SJSA1 (cell line): ENCODE measurements at regions not wholly inside any gene's neighbourhood (a gene's known extent, or its start where the extent isn't known, plus 50 kb on each side); places are given as distances from the start of the nearest gene placed in this dataset.
A peak's percentile ranks its signal among the peaks of the same experiment; 100 is the strongest.

Experiments
- DNase-seq, 2 experiments: peaks; one replicate each; pipeline ENCODE4 v3.0.0-alpha.2; 2015 to 2020; ENCODE audit warnings: low spot score in 2 of 2, low read depth in 1 of 2
- H3K27ac ChIP-seq: fragments of 250-450 bp; sonication (Bioruptor Pico); 2 replicates; pipeline ENCODE4 v1.5.1; 2020; ENCODE audit warnings: mild to moderate bottlenecking, moderate library complexity
- H3K27me3 ChIP-seq: fragments of 250-450 bp; sonication (Bioruptor Pico); replicated peaks from 2 replicates; pipeline ENCODE4 v1.5.1; 2020; ENCODE audit warnings: mild to moderate bottlenecking, moderate library complexity
- H3K36me3 ChIP-seq: fragments of 250-450 bp; sonication (Bioruptor Pico); 2 replicates; pipeline ENCODE4 v1.5.1; 2020; ENCODE audit warnings: mild to moderate bottlenecking
- H3K4me1 ChIP-seq: fragments of 250-450 bp; sonication (Bioruptor Pico); replicated peaks from 2 replicates; pipeline ENCODE4 v1.6.1; 2021; ENCODE audit warnings: mild to moderate bottlenecking
- H3K4me3 ChIP-seq: fragments of 250-450 bp; sonication (Bioruptor Pico); 2 replicates; pipeline ENCODE4 v1.5.1; 2020; ENCODE audit warnings: mild to moderate bottlenecking
- H3K9me3 ChIP-seq: fragments of 250-450 bp; sonication (Bioruptor Pico); replicated peaks from 2 replicates; pipeline ENCODE4 v1.5.1; 2020; ENCODE audit warnings: mild to moderate bottlenecking

GRCh38 chr2:239762106-239762505, 263.0 kb downstream of the NDUFA10 start:
- Histone ChIP-seq H3K4me3 (no peak overlapping the region), H3K27ac (no peak overlapping the region), H3K9me3 (no peaks in the 10 kb centered on the region), H3K27me3 (no peaks in the 10 kb centered on the region), H3K36me3 (no peaks in the 10 kb centered on the region), H3K4me1 (peaks cover 20% of the 10 kb centered on the region)
- no peak for DNase-seq

- Histone ChIP-seq H3K9me3 (no peaks in the 10 kb centered on the region), H3K4me3 (no peak overlapping the region), H3K27ac (no peak overlapping the region)
Observed at GRCh38 chr2:239760596-239760995, 264.5 kb downstream of the NDUFA10 start.

GRCh38 chr2:239758279-239758877, 266.8 kb downstream of the NDUFA10 start:
- H3K4me1 ChIP-seq = peaks cover 29% of the 10 kb centered on the region
- H3K27me3 ChIP-seq = no peaks in the 10 kb centered on the region
- peak overlapping the region; percentile 84 for H3K27ac ChIP-seq
- peak; percentile 82 to 91 for DNase-seq
- no peaks in the 10 kb centered on the region for H3K9me3 ChIP-seq
- H3K4me3 ChIP-seq = peak overlapping the region; percentile 14; the same call in 1 of the 2 replicates
- H3K36me3 ChIP-seq = no peaks in the 10 kb centered on the region

More at GRCh38 chr2:239760596-239760995, 264.5 kb downstream of the NDUFA10 start:
- H3K27me3 ChIP-seq = no peaks in the 10 kb centered on the region
- H3K4me1 ChIP-seq = peaks cover 28% of the 10 kb centered on the region
- DNase-seq = no peak
- H3K36me3 ChIP-seq = no peaks in the 10 kb centered on the region

- DNase-seq = peak in 1 of 2 experiments; percentile 39
- no peak overlapping the region for H3K4me3 ChIP-seq
Observed at GRCh38 chr2:239756790-239757760, 268.1 kb downstream of the NDUFA10 start.

GRCh38 chr2:239756031-239756789, 268.9 kb downstream of the NDUFA10 start:
- H3K36me3 ChIP-seq = no peaks in the 10 kb centered on the region
- H3K4me1 ChIP-seq = peaks cover 48% of the 10 kb centered on the region
- H3K27me3 ChIP-seq = no peaks in the 10 kb centered on the region
- no peaks in the 10 kb centered on the region for H3K9me3 ChIP-seq
- H3K27ac ChIP-seq = no peak overlapping the region
- no peak for DNase-seq
- H3K4me3 ChIP-seq = no peak overlapping the region

More at GRCh38 chr2:239756790-239757760, 268.1 kb downstream of the NDUFA10 start:
- H3K4me1 ChIP-seq = peaks cover 40% of the 10 kb centered on the region
- H3K36me3 ChIP-seq = no peaks in the 10 kb centered on the region
- no peaks in the 10 kb centered on the region for H3K9me3 ChIP-seq
- H3K27ac ChIP-seq = peak overlapping the region; percentile 84
- no peaks in the 10 kb centered on the region for H3K27me3 ChIP-seq

GRCh38 chr2:239753401-239753837, 271.7 kb downstream of the NDUFA10 start:
- no peak overlapping the region for H3K4me3 ChIP-seq
- no peak for DNase-seq
- H3K9me3 ChIP-seq = no peaks in the 10 kb centered on the region
- no peak overlapping the region for H3K27ac ChIP-seq
- H3K27me3 ChIP-seq = no peaks in the 10 kb centered on the region
- H3K36me3 ChIP-seq = no peaks in the 10 kb centered on the region
- peaks cover 41% of the 10 kb centered on the region for H3K4me1 ChIP-seq

- Histone ChIP-seq H3K9me3 (no peaks in the 10 kb centered on the region), H3K4me1 (peaks cover 36% of the 10 kb centered on the region)
- DNase-seq = no peak
Observed at GRCh38 chr2:239752951-239753350, 272.2 kb downstream of the NDUFA10 start.

GRCh38 chr2:239751679-239752355, 273.3 kb downstream of the NDUFA10 start:
- peaks cover 27% of the 10 kb centered on the region for H3K4me1 ChIP-seq
- no peaks in the 10 kb centered on the region for H3K27me3 ChIP-seq
- no peak overlapping the region for H3K4me3 ChIP-seq
- H3K36me3 ChIP-seq = no peaks in the 10 kb centered on the region
- peak in 1 of 2 experiments; percentile 52 for DNase-seq
- peak overlapping the region; percentile 38; the same call in 1 of the 2 replicates for H3K27ac ChIP-seq
- no peaks in the 10 kb centered on the region for H3K9me3 ChIP-seq

More at GRCh38 chr2:239752951-239753350, 272.2 kb downstream of the NDUFA10 start:
- H3K36me3 ChIP-seq = no peaks in the 10 kb centered on the region
- no peaks in the 10 kb centered on the region for H3K27me3 ChIP-seq
- H3K4me3 ChIP-seq = no peak overlapping the region
- H3K27ac ChIP-seq = peak overlapping the region; percentile 37; the same call in 1 of the 2 replicates

GRCh38 chr2:239750929-239751678, 274.0 kb downstream of the NDUFA10 start:
- DNase-seq = no peak
- no peaks in the 10 kb centered on the region for H3K9me3 ChIP-seq
- H3K4me3 ChIP-seq = no peak overlapping the region
- no peak overlapping the region for H3K27ac ChIP-seq
- no peaks in the 10 kb centered on the region for H3K36me3 ChIP-seq
- H3K27me3 ChIP-seq = no peaks in the 10 kb centered on the region
- peaks cover 29% of the 10 kb centered on the region for H3K4me1 ChIP-seq

GRCh38 chr2:239750045-239750835, 274.9 kb downstream of the NDUFA10 start:
- Histone ChIP-seq H3K9me3 (no peaks in the 10 kb centered on the region), H3K27me3 (0 out of 2 replicates have a peak, but pooled peaks cover 6% of the 10 kb centered on the region), H3K27ac (no peak overlapping the region), H3K4me3 (no peak overlapping the region), H3K4me1 (peaks cover 31% of the 10 kb centered on the region), H3K36me3 (no peaks in the 10 kb centered on the region)
- no peak for DNase-seq

GRCh38 chr2:239749272-239749873, 275.8 kb downstream of the NDUFA10 start:
- no peak overlapping the region for H3K27ac ChIP-seq
- H3K36me3 ChIP-seq = no peaks in the 10 kb centered on the region
- H3K9me3 ChIP-seq = no peaks in the 10 kb centered on the region
- H3K4me1 ChIP-seq = peaks cover 31% of the 10 kb centered on the region
- H3K4me3 ChIP-seq = no peak overlapping the region
- peaks cover 6% of the 10 kb centered on the region; the same call in 1 of the 2 replicates for H3K27me3 ChIP-seq
- no peak for DNase-seq
